C4-2B (cell line): ENCODE measurements at regions not wholly inside any gene's neighbourhood (a gene's known extent, or its start where the extent isn't known, plus 50 kb on each side); places are given as distances from the start of the nearest gene placed in this dataset.

Experiments
- H3K27ac ChIP-seq: fragments of 450-650 bp; 2 replicates; pipeline ENCODE4 v1.5.1; 2017
- CTCF ChIP-seq: fragments of 450-650 bp; conservative IDR thresholded peaks from 2 replicates; pipeline ENCODE4 v1.5.1; 2017; ENCODE audit warnings: mild to moderate bottlenecking
- ZFX ChIP-seq: fragments of 450-650 bp; IDR thresholded peaks from 2 replicates; pipeline ENCODE4 v1.6.1; 2017

DNA sequence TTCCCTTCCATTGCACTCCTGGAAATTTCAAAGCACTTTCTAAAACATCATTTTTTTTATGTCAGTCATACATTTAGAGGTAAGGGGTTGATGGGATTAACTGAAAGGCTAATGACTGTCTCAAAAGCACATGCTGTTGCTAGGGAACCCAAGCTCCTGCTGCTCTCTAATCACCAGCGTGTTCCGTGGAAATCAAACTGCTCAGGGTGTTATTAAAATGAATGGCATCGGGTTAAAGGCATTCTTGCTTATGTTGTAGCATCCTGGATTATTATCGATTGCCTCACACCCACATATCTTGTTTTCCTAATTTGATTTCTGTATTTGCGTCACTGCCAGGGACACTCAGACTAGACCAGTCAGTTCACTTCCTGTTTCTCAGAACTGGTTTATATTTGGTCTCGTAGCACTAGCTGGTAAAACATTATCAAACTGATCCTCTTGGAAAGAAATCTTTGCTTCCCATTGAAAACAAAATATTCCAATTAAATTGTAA is 216.5 kb upstream of the MKLN1 start:
- TF ChIP-seq CTCF: no peak
- no peak for TF ChIP-seq ZFX

DNA sequence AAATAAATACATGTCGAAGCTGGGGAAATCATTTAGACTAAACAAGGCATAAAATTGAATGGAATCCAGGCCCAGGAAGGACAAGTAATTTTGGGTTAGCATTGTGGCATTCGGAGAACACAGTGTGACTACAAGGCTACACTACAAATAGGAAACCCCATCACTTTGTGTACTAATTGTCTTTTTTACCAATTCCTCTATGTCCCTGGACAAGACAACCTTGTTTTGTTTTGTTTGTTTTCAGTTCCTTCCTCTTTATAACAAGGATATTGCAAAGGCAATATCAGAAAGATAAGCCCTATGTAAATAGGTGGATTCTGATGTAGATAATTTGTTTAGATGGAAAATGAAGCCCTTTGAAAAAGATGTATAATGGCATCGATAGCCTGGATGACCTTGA is 215.9 kb upstream of the MKLN1 start:
- TF ChIP-seq CTCF (no peak), ZFX (no peak)
- H3K27ac ChIP-seq: no peak overlapping the region

More for the DNA sequence above, 216.5 kb upstream of the MKLN1 start:
- peak overlapping the region; percentile 97 for H3K27ac ChIP-seq

DNA sequence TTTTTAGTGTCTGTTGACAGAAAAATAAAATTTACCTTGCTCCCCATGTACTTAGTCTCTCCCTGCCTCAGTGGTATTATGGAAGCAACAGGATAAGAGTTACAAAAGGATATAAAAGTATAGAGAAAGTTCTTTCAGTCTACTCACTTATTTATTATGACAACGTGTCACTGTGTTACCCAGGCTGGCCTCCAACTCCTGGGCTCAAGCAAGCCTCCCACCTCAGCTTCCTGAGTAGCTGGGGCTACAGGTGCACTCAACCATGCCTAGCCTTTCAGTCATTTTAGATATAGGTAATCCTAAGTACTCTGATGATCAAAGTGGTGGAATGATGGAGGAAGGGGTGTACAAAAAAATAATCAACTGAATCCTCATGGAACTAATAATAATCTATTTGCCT is 215.2 kb upstream of the MKLN1 start:
- peak overlapping the region; percentile 70; the same call in 1 of the 2 replicates for H3K27ac ChIP-seq
- TF ChIP-seq CTCF (no peak), ZFX (no peak)

- H3K27ac ChIP-seq: no peak overlapping the region
- TF ChIP-seq ZFX (no peak), CTCF (no peak)
These were observed 212.3 kb upstream of the MKLN1 start for GRCh38 chr7:131115340-131115739.

- no peak for TF ChIP-seq CTCF
- no peak for TF ChIP-seq ZFX
- no peak overlapping the region for H3K27ac ChIP-seq
These were observed 210.2 kb upstream of the MKLN1 start for GRCh38 chr7:131117439-131117838.

DNA sequence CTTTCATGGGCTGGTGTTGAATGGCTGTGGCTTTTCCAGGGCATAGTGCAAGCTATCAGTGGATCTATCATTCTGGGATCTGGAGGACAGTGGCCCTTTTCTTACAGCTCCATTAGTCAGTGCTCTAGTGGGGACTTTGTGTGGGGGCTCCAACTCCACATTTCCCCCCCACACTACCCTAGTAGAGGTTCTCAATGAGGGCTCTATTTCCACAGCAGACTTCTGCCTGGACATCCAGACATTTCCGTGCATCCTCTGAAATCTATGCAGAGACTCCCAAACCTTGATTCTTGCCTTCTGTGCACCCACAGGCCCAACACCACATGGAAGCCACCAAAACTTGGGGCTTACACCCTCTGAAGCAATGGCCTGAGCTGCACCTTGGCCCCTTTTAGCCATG is 208.3 kb upstream of the MKLN1 start:
- TF ChIP-seq CTCF (no peak), ZFX (no peak)
- H3K27ac ChIP-seq: no peak overlapping the region

DNA sequence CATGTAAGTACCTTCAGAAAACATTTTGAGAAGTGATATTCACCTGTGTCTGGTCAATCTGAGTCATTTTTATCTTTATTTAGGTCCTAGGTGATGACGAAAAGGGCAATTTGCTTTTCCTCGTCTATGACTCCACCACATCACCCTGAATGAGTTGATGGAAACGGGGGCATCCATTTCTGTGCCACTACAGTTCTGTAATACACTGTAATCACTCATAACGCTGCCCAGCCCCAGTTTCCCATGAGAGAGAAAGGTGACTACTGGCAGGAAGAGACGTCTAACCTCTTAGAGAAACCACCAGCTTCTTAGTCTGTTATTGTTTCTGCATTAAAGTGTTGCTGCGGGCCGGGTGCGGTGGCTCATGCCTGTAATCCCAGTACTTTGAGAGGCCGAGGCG is 205.3 kb upstream of the MKLN1 start:
- H3K27ac ChIP-seq: no peak overlapping the region
- TF ChIP-seq CTCF (no peak), ZFX (no peak)
